ENCODE measurements at regions not wholly inside any gene's neighbourhood (a gene's known extent, or its start where the extent isn't known, plus 50 kb on each side); places are given as distances from the start of the nearest gene placed in this dataset.

- no peak for DNase-seq
These were observed 171.8 kb downstream of the UBE2E3 start for GRCh38 chr2:181152226-181152625.

GRCh38 chr2:181152701-181153100 is 172.3 kb downstream of the UBE2E3 start:
- no peak for DNase-seq

GRCh38 chr2:181153886-181154285 is 173.5 kb downstream of the UBE2E3 start:
- DNase-seq: no peak

GRCh38 chr2:181157326-181157725 is 176.9 kb downstream of the UBE2E3 start:
- DNase-seq: no peak

GRCh38 chr2:181158427-181158826 is 178.0 kb downstream of the UBE2E3 start:
- no peak for DNase-seq

- DNase-seq: no peak
These were observed 181.2 kb downstream of the UBE2E3 start for GRCh38 chr2:181161615-181162014.

GRCh38 chr2:181163139-181163538 is 182.7 kb downstream of the UBE2E3 start:
- peak; percentile 29 to 56 for DNase-seq

DNA sequence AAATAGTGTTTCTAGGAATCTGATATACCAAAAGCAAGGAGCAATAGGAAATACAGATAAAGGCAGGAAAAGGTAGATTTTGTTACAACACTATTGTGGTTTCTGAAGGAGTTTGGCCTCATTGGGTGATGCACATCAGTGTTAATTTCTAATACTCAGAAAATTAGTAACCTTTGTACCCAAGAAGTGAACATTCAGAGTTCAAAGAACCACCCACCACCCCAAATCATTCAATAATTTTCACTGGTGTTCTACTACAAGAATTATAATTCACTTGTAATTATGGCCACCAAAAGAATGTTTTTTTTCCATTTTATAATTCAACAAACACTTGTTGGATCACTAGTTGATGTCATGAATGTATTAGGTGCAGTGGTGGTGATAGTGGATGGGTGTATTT is 183.3 kb downstream of the UBE2E3 start:
- no peak for DNase-seq

DNA sequence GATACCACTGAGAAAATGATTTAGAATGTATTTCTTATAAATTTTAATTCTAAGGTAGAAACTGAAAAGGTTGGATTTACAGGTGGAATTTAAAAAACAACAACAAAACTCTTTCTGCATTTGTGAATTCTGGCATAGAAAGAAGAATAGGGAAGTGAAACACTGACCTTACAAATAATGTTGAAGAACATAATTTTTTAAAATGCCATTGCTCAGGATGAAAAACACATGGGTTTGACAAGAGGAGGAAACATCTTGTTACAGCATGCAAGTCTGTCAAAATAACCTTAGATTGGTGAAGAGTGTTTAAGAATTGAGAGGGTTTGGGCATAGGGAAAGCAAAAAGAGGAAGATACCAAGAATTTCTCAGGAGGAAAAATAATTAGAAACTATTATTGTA is 184.3 kb downstream of the UBE2E3 start:
- DNase-seq: no peak

DNA sequence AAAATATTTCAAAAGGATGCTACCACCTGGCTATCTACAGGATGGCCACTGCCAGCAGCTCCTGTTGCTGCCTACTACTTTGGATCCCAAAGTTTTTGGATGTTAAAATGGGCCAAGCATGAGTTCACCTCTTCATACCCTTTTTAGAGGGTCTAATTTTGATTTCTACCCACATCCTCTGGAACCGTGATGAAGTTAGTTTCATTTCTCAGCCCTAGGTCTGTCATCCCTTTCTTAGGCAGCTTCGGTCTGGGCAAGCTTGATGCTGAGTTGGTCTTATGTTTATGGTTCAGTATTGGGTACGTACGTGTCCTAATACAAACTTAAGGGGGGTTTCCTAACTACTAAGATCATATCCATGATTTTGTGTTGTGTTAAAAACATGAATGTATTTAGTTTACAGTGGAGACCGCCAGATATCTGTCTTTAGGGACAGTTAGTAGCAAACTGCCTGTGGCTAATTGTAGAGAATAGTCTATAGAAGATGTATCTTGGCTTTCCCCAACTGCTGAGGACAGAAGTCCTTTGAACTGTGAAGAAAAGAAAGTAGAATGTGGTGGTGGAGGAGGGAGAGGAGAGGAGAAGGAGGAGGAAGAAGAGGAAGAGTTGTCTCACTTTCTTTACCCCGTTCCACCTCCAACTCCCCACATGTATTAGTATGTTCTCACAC is 184.9 kb downstream of the UBE2E3 start:
- peak; percentile 28 to 64 for DNase-seq

DNA sequence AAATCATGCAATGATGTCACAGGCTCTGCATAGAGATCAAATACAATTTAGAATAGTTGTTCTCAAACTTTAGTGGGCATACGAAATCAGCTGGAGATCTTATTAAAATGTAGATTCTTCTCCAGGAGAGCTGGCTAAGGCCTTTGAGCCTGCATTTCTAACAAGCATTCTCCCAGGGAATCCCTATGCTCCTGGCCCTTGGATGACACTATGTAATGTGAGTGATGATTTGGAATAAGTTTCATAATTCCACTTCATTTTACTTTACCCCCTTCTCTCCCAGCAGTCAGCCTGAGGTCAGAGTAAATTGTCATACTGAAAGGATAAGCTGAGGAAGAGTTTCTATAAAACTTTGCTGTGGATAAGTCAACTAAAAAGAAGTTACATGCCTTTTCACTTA is 189.1 kb downstream of the UBE2E3 start:
- no peak for DNase-seq

DNA sequence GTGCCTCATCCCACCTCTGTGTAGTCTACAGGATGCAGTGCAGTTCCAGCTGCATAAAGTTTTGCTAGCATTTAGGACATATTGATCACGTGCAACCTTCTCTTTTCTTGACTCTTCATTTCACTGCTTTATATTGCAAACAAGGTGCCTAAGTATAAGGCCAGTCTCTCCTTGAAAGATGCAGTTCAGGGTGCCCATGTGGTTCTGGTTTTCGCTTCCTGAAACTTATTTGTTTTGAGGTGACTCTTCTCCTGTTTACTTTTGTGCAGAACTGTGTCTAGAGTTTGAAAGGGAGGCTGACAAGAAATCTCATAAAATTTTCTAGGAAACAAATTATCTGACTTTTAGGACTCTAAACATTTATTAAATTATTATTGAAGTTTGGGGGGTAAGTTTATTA is 189.9 kb downstream of the UBE2E3 start:
- DNase-seq: no peak

DNA sequence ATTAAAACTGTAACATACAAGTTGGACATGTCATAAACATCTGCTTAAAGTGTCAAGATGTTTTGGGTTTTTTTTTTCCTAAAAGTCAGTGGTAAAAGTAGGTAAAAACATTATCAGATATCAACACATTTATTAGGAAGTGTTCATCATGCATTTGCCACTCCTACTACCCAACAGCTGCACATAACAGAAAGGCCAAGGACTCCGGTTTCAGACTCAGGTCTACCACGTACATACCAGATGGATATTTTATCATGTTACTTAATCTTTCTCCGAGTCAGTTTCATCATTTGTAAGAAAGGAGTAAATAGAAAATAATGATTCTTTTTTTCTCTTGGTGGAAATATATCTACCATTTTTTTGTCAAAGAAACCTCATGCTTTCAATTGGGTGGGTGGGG is 192.3 kb downstream of the UBE2E3 start:
- no peak for DNase-seq

DNA sequence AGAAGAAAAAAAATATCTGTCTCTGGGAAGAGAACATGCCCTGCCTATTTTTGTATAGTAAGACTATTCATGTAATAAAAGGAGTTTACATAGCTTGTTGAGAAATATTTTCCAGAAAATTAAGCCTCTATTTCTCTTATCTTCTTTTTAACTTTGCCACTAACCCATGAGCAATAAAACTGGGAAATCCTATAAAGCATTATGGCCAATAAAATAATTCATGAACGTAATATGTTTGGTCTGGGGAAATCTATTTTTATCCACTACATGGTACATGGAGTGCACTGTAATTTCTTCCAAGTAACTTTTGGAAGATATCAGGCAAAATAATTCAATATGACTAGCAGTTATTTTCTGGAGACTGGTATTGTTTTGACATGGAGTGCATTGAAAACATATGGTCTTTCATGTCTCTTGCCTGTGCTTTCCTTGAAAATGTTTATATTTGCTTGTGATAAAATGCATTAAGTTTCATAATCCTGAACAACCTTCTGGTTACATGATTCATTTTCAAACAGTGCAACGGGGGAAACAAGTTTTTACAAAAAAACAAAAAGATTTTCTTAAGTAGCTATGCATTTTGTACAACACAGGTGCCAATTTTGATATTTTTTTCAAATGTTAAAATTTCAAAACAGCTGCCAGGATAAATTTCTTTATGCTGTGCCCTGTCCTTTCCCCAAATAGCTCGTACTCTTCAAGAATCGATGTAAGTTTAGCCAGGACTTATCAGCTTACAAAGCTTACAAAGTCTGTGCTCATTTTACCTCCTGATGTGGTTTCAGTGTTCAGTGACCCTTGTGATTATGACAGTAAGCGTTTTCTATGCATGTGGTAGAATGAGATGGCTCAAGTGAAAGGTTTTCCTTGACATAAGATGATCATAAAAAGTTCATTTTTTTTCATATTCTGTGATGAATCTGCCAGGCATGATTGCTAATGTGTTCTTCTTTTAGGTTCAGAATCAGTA is 194.5 kb downstream of the UBE2E3 start:
- DNase-seq: no peak

DNA sequence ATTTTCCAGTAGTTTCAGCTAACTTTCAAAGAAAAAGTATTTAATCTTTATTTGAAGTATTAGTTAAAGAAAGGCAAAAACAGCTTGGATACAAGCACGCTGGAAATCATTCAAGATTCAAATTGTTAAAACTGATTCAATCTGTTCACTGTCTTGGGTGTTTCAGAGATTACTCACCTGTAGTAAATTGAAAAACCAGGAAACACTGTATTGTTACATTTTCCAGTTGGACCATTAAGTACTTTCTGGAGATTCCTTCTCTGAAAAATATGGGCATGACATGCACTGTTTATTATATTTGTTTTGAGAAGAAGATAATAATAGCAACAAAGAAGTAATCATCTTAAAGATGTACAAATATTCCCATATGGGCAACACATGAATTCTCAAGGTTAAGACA is 196.1 kb downstream of the UBE2E3 start:
- DNase-seq: no peak

DNA sequence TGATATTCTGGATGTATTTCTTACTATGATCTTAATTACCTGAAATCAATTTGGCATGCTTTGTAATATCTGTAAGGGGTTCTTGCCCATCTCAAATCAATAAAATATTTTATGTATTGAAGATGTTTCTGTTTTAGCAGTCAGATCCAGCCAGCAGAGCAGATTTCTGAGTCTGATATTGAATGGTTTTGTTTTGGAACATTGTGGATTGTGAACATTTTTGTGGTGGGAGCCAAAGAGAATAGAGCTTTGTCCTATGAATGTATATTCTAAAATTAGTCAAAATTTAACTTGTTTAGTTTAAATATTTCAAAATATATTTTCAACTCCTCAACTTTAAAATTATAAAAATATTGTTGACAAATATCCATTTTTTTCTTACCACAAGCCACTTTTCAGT is 197.0 kb downstream of the UBE2E3 start:
- DNase-seq: no peak

DNA sequence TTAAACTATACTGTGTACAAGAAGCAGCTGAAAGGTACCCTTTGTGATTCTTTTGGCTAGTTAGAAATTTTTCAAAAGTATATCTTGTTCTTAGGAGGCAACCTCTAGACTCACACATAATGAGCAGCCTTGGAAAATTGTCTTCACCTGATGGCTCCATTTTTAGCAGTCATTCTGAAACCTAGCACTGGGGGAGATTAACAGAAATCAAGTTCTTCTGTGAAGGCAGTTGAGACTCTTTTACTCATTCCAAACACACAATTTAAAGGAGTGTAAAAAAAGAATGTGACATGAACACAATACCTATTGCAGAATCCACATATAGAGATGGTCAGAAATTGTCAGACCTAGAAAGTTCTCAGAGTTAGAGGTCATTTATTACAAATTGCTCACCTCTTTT is 197.7 kb downstream of the UBE2E3 start:
- no peak for DNase-seq

- peak; percentile 42 to 60 for DNase-seq
These were observed 198.5 kb downstream of the UBE2E3 start for GRCh38 chr2:181178823-181179412.

DNA sequence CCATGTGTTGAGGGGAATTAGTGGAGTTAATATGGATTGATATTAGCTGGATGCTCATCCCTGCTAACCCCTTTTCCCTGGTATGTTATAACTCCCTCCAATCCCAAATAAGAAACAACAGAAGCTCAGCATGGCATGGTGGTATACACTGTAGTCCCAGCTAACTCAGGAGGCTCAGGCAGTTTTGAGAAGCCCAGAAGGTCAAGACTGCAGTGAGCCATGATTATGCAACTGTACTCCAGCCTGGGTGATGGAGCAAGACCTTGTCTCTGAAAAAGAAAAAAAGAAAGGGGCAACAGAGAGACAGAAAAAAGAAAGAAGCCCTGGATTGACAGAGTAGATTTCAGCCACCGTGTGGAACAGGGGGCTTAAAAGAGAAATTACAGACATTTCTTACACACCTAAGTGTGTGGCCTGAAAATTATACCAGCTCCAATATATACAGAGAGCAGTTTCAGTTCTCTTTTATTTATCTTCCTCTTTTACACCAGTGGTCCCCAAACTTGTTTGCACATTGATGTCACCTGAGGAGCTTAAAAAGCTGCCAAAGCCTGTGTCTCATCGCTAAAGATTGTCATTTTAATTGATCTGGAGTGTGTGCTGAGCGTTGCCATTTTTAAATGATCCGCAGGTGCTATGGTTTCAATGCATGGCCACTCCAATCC is 203.6 kb downstream of the UBE2E3 start:
- no peak for DNase-seq

GRCh38 chr2:181185421-181185820 is 205.0 kb downstream of the UBE2E3 start:
- no peak for DNase-seq

- no peak for DNase-seq
These were observed 205.5 kb downstream of the UBE2E3 start for GRCh38 chr2:181185948-181186347.

- DNase-seq: no peak
These were observed 208.2 kb downstream of the UBE2E3 start for GRCh38 chr2:181188605-181189004.

DNA sequence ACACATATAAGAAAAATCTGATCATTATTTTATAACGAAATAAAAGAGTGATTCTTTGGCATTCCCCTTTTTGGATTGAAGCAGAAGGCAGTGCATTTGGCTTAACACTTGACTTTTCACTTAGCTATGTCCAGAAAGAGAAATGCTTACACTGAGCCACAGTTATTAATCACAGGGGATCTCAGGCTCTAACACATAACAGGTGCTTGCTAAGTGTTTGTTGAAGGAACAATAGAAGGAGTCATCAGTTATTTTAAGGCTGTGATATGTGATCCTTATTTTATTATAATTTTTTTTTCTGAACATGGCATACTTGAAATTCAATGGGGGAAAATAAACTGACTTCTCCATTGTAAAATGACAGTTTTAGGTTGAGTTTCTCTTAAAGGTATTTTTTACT is 209.5 kb downstream of the UBE2E3 start:
- DNase-seq: no peak
